MM.1S (cell line): ENCODE measurements at regions not wholly inside any gene's neighbourhood (a gene's known extent, or its start where the extent isn't known, plus 50 kb on each side); places are given as distances from the start of the nearest gene placed in this dataset.

ENCODE experiments used
- EZH2 ChIP-seq: fragments of 300-600 bp; sonication (generic); optimal IDR thresholded peaks from 2 replicates; pipeline ENCODE3; 2017; ENCODE audit warnings: low read depth, mild to moderate bottlenecking, antibody characterized with exemption, low read length, mixed read lengths
- EZH2phosphoT487 ChIP-seq: fragments of 300-600 bp; sonication (generic); IDR thresholded peaks from 2 replicates; pipeline ENCODE4 v1.6.1; 2018; ENCODE audit warnings: antibody characterized with exemption, low read length
- TF ChIP-seq, protein P1 (sequence below): fragments of 300-600 bp; sonication (generic); IDR thresholded peaks from 2 replicates; pipeline ENCODE4 v1.5.1; 2016; ENCODE audit warnings: antibody characterized with exemption, low read length, mixed read lengths

DNA sequence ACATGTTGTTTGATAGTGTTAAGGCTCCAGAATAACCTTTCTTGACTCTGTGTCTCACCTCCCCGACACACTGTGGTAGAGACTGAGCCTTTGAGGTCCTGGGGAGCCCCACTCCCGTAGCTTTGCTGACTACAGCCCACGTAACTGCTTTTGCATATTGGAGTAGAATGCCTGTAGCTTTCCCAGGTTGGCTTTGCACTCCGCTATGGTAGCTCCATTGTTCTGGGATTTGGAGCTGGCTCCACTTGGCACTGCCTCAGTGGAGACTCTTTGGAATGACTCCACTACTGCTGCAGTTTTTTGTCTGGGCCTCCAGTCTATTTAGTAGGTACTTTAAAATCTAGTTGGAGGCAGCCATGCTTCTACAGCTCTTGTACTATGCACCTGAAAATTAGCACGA, 56.2 kb upstream of the ANXA1 start:
- TF ChIP-seq, protein P1, sequence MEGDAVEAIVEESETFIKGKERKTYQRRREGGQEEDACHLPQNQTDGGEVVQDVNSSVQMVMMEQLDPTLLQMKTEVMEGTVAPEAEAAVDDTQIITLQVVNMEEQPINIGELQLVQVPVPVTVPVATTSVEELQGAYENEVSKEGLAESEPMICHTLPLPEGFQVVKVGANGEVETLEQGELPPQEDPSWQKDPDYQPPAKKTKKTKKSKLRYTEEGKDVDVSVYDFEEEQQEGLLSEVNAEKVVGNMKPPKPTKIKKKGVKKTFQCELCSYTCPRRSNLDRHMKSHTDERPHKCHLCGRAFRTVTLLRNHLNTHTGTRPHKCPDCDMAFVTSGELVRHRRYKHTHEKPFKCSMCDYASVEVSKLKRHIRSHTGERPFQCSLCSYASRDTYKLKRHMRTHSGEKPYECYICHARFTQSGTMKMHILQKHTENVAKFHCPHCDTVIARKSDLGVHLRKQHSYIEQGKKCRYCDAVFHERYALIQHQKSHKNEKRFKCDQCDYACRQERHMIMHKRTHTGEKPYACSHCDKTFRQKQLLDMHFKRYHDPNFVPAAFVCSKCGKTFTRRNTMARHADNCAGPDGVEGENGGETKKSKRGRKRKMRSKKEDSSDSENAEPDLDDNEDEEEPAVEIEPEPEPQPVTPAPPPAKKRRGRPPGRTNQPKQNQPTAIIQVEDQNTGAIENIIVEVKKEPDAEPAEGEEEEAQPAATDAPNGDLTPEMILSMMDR: no peak
- TF ChIP-seq EZH2phosphoT487: no peak
- no peak for TF ChIP-seq EZH2
